SIG-M5 treated with dmso at 0.1 percent for 504 hours (cell line): ENCODE measurements at regions not wholly inside any gene's neighbourhood (a gene's known extent, or its start where the extent isn't known, plus 50 kb on each side); places are given as distances from the start of the nearest gene placed in this dataset.

ENCODE experiments used
- DNase-seq: peaks from one replicate; lab custom pipeline; 2025; ENCODE audit not compliant: unreplicated experiment; lab: John Stamatoyannopoulos, UW

DNA sequence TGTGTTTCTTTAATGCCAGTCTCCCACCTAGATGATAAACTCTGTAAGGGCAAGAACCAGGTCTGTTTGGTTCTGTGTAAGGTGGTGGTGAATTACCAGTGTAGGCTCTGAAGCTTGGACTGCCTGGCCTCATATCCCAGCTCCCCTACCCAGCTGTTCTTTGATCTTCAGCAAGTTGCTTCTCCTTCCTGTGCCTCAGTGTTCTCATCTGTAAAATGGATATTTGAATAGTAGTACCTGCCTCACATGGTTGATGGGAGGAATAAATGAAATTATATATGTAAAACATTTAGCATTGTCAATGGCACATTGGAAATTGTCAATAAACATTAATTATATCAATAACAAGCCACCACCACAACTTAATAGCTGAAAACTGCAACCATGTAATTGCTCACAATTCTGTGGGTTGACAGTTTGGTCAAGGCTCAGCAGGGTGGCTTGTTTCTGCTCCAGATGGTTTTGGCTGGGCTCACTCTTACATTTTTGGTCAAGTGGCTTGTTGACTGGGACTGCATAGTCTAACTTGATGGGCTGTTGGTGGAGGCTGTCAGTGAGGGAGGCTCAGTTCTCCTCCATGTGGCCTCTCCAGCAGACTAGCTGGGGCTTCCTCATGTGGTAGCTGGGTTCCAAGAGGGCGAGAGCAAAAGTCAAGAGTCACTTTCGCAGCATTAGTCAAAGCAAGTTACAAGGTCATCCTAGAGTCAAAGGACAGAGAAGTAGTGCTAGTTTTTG, 84.5 kb upstream of the DUSP5 start:
- no peak for DNase-seq

DNA sequence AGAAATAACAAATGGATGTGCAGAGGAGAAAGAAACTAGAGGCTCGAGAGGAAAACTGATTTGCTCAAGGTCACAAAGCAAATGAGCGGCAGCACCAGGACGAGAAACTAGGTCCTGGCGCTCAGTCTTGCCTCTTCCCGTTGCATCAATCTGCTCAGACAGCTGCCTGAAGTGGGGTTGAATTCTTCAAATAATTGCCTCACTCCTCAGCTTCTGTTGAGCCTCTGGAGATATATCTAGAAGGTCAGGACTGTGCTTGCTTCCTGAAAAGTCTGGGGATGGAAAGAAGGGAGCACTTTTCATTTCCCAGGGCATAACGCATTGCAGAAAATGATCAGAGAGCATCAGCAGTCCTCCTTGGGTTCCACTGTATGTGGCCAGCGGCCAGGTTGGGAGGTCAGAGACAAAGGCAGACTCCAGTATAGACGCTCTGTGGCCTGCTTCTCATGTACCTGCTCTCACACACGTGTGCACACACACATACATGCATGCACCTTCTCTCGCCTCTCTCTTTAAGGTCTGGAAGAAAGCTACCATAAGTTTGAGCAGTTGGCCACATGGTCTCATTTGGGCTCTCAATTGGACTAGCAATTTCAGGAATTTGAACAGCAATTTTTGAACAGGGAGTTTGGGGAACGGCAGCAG, 83.7 kb upstream of the DUSP5 start:
- peak; percentile 26 for DNase-seq

DNA sequence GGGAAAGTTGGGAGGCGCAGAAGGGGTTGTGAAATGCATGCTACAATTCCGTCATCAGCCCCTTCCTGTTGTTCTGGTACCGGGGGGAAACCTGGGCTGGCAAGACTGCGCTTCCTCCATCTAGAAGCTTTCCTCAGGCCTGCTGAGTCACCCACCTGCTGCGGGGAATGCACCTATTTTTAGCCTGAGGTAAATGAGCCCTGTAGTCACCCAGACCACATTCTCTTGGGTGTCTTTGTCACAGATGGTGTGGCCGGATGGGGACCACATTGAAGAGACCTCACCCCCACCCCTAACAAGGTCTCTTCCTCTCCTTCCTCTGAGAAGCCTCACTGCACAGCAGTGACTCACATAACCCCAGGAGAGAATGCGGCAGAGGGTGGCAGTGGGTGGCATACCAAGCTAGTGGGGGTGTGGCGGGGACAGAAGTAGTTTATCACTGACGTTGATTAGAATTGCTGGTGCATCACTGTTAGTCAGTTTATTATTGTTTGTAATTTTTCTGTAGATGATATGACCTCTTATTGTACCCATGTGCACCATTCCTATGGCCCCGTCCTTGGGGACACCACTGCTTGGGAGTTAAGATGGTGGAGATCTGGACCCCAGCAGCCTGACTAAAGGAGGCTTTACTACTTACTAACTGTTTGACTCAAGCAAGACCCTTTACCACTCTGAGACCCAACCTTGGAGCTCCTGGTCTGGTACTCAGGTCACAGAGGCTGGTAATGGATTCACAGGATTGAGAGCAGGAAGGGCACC, 83.0 kb upstream of the DUSP5 start:
- peak; percentile 70 for DNase-seq

DNA sequence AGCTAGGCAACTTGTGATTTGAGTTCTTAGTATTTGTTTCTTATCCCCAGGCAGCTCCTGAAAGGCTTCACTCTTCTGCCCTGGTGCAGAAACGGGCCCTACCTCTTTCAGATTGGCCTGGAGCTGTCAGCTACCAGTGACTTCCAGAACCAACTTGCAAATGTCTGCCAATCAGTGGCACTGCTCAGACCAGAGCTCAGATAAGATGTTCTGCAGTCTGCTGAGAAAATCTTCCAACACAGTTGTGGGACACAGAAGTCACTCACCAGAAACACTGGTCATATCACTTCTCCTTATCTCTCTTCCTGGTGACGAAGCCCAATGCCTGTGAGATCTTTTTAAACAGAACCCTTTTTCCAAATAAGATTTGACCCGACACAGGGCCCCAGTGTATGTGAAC, 81.9 kb upstream of the DUSP5 start:
- DNase-seq, result no peak

DNA sequence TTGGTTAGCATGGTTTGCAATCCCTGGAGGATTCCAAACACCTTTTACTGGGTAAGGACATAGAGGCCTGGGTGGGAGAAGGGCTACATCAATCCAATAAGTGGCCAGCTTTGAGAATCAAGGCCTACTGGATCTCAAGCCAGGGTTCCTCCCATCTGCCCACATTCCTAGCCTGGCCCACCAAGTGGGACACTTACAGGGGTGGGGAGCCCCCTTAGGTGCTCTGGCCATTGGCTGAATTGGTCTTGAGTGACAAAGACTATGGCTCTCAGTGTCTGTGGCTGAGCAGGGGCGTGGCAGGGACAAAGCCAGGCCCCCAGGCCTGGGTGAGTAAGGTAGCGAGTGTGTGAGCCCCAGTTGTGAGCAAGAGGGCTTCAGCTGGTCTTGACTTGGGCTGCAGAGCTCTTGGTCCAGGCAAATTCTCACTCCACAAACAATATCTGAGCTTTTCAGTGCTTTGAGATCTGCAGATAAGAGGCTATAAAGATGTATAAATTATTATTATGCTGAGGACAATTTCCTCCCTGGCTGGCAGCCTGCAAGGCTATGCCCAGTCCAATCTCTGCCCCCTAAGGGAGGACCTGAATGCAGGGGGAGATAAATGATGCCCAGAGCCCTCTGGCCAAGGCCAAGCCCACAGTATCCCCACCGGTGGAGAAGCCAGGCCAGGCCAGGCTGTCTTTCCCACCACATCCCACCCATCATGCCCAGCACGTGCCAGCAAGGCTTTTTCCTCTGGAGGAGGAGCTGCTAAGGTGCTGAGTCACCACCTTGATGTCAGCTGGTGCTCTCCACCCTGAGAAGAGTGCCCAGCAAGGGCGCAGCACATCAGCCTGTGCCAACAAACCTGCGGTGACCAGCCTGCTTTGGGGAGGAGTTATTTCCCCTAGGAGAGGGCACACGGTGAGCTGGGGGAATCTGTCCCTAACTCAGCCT, 80.7 kb upstream of the DUSP5 start:
- DNase-seq, result no peak

DNA sequence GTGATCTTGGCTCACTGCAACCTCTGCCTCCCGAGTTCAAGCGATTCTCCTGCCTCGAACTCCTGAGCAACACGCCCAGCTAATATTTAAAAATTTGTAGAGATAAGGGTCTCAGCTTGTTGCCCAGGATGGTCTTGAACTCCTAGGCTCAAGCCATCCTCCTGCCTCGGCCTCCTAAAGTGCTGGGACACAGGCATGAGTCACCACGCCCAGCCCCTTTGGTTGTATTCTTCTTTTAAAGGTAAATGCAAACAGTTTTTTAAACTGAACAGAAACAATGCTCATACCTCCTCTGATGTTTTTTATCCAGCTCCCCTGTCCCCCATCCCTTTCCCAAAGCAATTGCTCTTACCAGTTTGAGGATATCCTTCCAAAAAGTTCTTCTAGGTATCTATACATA, 79.5 kb upstream of the DUSP5 start:
- no peak for DNase-seq

DNA sequence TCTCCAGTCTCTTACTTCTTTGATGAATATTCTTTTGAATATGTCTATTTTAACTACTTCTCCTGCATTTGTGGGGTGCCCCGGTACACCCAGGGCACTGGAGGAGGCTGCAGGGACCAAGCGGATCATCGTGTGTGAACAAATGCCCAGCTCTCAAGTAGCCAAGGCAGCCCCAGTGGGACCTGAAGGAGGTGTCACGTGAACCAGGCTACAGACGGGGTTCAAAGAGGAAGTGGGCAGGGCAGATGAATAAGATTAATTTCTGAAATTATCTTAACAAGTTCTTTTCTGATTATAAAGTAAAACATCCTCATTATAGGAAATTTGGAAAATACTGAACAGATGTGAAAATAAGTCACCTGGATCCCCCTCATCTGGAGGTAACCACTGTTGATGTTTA, 78.4 kb upstream of the DUSP5 start:
- no peak for DNase-seq

DNA sequence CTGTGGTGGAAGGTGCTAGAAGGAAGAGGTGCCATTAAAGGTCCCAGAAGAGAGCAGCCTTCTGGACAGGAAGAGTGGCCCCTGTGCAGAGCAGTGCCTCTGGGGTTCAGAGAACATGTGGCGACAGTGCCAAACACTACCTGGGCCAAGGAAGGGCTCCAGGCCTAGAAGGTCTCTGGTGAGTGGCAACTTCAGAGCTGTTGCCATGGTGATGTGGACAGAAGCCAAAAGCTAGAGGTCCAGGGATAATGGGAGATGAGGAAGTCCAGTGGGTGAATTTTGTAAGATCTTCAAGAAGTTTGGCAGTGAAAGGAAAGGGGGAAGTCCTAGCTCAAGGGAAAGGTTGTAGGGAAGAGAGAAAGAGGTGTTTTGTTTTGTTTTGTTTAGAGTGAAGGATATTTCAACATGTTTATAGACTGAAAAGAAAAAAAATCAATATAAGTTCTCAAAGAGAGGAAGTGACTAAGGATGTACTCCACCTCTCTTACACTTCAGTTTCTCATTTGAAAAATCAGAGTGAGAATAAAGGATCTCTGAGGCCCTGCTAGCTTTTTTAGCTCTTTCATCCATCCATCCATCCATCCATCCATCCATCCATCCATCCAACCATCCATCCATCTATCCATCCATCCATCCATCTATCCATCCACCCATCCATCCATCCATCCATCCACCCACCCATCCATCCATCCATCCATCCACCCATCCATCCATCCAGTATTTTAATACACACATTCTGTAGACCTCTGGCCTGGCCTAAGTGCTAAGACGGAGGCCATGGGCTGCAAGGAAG, 77.1 kb upstream of the DUSP5 start:
- no peak for DNase-seq

DNA sequence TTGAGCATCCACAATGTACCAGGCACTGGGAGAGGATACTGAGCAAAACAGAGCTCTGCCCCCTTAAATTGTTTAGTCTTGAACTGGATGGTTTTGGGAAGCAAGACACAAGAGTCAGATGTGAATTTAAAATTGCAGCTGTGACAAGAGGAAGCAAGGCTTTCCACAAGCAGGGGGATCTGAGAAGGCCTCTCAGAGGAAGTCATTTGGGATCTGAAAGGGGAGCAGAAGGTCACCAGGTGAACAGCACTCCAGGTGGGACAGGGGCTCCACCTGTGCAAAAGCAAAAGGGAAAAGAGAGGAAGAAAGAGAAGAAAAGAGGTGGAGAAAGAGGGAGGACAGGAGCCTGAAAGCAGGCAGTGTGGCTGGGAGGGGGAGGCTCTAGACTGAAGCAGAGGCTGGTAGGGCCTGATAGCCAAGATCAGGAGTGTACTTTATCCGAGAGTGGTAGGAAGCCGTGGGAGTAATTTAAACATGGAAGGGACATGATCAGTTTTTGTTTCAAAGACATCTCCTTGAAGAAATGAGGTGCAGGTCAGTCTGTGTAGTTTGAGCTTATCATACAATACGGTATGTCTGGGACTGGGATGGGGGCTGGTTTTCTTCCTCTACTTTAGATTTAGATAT, 76.1 kb upstream of the DUSP5 start:
- no peak for DNase-seq

DNA sequence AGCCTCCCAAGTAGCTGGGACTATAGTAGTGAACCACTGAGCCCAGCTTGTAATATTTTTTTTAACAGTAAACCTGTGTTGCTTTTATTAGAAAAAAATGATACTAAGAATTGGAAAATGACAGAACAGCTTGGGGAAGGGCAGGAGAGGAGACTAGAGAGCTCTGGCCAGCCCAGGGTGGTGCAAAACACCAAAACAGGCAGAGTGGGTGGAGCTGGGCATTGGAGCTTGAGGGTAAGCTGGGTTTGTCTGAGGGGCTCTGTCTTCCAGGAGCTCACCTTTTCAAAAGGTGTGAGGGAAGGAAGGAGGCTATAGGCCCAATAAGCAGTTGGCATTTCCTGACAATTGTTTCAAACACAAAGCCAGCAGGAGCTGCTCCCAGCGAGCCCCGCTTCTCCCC, 75.2 kb upstream of the DUSP5 start:
- no peak for DNase-seq

DNA sequence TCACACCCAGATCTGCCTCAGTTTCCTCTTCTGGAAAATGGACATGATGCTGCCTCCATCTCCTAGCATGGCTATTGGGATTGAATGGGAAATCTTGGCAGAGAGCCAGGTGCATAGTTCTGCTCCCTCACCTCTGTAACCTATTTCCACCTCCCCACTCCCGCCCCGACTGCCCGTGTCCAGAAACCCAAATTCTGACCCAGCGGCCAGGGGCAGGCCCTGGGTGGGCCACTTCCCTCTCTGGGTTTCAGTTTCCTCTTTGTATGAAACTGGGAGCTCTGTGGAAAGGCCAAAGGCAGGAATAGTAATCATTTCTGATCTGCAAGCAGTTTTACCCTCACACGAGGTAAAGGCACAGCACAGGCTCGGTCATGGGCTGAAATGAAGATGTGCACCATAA, 74.1 kb upstream of the DUSP5 start:
- DNase-seq, result no peak

DNA sequence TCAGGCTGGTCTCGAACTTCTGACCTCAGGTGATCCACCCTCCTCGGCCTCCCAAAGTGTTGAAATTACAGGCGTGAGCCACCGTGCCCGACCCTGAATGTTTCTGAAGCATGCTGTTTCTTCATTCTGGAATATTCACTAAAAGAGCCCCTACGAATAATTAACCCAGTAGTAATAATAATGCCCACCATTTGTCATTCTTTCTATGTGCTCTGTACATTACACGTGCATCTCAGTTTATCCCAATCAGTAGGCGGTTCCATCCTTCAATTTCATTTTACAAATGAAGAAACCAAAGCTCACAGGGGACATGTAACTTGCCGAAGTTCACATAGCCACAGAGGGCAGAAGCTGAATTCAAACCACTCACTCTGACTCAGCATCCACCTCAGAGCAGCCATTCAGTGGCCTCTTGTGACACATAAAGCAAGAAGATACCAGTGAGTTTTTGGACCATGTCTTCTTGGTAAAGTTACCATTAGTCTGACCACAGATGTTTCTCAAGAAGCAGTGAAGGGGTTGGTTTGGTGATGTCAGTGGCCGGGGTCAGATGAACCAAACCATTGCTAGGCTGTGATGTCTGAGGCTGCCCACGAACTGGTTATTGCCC, 71.9 kb upstream of the DUSP5 start:
- peak; percentile 54 for DNase-seq

DNA sequence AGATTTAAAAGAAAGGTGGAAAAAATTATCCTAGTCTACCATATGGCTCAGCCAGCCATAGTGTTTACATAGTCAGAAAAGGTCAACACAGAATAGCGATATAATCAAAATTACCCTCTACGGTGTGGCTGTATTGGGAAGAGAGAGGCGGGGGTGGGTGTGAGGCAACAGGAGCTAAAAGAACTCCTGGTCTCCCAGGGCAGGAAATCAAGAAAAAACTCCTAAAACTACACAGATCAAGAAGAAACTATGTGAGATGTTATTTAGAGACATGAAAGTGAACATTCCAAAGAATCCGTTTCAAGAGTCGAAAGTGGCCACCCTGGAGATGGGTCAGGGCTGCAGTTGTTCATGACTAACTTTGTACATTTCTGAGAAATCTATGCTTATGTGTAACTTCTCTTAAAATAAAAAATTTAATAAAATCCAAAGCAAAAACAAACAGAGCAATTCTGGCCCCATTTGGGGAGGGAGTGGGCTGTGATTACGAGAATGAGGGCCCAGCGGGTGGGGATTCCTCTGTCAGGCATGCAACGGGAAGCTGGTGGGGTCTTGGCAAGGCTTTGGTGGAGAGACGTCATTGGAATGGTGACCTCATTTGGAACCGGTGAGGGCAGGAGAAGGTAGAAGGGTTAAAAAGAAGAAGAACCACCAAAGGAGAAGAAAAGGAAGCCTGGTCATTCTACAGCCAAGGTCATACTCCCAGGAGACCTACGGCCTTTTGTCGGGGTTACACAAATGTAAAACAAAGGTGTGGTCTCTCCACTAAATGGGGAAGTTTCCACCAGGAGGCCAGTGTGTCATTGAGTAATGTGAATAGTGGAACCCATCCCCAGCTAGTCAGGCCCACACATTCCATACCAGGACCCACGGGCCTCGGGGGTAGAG, 71.2 kb upstream of the DUSP5 start:
- no peak for DNase-seq

DNA sequence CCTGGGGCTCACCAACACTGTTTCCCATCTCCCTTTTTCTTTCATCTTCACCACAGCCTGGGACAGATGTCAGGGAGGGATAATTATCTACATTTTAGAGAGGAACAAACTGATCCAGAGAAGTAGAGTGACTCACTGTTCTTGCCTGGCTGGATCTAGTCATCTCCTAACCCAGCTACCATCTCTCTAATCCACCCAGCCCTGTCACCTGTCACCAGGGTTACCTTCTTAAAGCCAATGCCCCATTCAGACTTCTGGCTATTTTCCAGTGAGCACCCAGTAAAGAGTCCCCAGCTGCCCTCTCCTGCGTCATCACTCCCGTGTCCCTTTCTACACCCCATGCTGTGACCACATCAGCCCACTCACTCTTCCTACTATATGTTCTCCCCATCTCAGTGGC, 68.4 kb upstream of the DUSP5 start:
- no peak for DNase-seq

DNA sequence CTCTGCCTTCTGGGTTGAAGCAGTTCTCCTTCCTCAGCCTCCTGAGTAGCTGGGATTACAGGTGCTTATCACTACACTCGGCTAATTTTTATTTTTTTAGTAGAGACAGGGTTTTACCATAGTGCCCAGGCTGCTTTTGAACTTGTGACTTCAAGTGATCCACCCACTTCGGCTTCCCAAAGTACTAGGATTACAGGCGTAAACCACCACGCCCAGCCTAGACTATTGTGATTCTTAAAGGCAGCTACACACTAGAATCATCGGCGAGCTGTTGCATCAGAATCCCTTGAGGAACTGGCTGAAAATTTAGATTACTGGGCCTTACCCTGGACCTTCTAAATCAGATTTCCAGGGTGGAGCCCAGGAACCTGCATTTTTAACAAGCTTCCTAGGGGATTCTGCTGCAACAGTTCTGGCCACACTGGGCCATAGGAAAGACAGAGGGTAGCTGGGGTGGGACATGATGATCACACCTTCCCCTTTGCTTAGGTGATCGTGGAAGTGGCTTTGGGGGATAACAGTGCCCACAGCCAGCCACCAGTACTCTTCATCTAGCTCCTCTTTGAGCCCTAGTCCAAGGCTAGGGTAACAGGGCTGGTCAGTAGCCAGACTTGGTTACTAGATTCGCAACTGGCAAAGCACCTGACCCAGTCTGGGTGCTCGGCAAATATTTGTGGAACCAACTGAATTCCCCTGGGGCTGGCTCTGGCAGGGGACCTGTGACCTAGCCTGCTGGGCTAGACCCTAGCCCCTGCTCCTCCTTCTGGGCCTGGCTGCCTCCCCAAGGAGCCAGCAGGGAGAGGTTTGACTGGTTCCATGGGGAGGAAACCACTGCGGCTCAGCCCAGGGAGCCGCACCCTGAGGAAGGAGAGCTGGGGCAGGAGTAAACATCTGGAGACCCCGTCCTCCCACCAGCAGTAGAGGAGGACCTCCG, 67.1 kb upstream of the DUSP5 start:
- DNase-seq, result no peak

DNA sequence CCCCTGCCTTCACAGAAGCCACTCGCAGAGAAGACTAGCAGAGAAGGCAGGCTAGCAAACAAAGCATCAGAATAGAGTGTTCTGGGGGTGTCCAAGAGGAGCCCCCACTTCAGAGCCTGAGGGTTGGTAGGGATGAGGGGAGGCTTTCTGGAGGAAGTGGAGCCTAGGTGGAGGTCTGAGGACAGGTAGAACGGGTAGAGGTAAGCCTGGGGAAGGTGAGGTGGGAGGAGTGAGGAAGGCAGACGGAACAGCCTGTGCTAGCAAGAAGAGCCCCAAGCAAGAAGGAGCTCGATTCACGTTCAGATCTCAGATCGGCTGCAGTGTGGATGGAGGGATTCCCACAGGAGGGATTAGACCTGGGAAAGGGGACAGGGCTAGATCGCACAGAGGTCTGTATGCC, 66.0 kb upstream of the DUSP5 start:
- DNase-seq, result no peak

DNA sequence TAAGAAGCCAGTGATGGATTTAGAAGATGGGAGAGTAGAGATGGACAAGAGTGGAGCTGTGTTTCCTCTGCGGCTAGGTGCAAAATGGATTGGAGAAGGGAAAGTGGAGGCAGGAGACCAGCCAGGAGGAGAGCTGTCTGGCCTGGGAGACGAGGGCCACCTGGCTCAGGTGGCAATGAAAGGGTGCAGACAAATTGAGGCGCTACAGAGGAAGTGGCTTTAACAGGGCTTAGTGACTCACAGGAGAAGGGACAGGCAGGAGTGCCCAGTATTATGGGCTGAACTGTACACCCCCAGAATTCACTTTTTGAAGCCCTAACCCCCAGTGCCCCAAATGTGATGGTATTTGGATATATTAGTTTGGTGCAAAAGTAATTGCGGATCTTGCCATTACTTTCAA, 65.6 kb upstream of the DUSP5 start:
- no peak for DNase-seq
